NCI-H146 treated with DMSO at 0.1 percent for 48 hours (cell line): ENCODE measurements at regions not wholly inside any gene's neighbourhood (a gene's known extent, or its start where the extent isn't known, plus 50 kb on each side); places are given as distances from the start of the nearest gene placed in this dataset.
"Not testable (repeated sequence)": the region's sequence is repeated elsewhere in the genome, so short reads cannot be mapped to it uniquely, and the experiment has no call there.

Experiments used
- DNase-seq: peaks from one replicate; lab custom pipeline; 2025; ENCODE audit not compliant: unreplicated experiment; lab: John Stamatoyannopoulos, UW

DNA sequence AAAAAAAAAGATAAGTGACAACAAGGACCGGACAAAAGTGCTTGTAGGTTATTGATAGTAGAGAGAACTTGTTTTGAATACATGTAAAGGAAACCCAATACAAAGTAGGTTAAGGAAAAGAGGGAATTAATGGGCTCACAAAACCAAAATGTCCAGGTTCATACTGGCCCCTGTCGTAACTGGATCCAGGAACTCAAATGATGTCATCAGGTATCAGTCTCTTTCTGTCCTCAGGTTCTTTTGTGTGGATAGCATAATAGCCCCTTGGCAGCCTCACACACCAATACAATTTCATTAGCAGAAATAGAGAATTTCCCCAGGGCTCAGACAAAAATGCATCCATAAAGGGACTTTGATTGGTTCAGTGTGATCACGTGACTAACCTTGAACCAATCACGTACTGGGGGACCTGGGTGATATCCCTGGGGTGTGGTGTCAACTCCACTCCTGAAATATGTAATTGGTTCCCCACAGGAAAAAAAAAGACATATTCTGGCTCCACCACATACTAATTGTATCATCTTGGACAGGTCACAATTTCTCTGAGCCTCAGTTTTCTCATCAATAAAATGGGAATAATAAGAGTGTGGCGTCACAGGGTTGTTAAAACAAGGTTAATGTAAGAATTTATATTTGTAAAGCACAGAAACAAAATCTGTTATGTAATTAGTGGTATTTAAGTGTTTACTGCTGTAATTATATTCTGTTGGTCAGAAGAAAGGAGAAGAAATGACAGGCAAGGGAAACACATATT lies 174.8 kb downstream of the PDGFRA start:
- no peak for DNase-seq

DNA sequence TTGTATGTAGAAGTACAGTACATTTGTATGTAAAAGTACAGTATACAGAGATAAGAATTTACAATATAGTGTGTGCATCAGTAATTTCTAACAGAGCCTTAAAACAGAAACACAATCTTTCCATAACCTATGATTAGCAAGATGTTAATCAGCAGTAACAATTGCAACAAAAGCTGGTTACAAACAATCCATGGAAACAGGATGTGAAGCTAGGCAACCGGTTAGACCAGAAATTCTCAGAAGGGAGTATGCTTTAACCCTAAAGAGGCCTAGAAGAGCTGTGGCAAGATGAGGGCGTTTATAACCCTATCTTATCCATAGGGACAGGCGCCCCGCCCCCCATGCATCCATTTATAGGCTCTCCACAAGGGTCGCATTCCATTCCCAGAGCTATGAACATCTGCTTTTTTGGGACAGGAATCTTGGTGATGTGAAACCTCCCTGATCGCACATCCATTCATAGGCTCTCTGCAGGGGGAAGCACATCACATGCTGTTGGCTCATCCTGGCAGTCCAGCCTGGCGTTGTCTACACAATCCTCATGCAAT lies 180.3 kb downstream of the PDGFRA start:
- not testable (repeated sequence) for DNase-seq

DNA sequence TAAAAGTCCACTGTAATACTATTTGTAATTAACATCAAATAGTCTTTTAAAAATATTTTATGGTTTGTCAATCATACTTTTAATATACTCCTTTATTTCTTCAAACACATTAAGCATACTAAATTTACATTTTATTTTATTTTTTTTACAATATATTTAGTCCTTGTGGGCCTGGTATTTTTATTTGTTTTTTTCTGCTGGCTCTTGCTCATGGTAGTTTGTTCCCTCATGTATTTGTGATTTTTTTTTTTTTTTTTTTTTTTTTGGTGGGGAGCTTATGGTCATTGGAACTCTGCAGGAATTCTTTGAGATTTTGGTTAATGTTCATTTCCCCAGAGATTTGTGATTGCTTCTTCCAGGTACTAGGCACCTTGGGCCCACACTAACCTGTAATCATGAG lies 185.5 kb downstream of the PDGFRA start:
- no peak for DNase-seq

DNA sequence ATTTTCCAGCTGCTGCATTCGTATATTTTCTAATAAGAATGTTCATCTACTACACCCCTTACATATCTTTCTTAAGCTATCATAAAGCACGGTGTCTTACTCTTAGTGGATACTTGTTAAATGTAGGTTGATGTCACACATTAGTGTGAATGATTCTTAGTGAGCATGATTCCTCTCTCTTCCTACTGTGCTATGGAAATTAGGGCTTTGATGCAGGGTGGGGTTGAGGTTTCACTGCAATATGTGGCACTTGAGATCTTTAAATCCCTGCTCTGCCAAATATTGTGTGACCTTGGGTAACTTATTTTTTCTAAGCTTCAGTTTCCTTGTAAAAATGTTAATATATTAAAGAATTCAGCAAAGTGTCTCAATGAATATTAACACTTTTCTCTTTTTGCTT lies 188.4 kb downstream of the PDGFRA start:
- no peak for DNase-seq

DNA sequence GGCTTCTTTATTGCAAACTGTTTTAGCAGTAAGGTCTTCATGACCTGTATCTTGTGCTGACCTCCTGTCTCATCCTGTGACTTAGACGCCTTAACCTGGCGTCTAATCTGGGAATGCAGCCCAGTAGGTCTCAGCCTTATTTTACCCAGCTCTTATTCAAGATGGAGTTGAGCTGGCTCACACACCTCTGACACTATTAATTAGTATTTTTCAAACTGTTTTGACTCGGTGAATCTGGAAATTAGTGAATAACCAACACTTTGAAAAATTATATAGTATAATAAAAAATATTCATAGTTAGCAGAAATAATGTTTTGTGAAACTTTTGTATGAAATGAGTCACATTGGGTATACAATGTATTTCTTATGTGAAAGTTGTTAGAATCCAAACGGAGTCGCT lies 189.4 kb downstream of the PDGFRA start:
- no peak for DNase-seq

DNA sequence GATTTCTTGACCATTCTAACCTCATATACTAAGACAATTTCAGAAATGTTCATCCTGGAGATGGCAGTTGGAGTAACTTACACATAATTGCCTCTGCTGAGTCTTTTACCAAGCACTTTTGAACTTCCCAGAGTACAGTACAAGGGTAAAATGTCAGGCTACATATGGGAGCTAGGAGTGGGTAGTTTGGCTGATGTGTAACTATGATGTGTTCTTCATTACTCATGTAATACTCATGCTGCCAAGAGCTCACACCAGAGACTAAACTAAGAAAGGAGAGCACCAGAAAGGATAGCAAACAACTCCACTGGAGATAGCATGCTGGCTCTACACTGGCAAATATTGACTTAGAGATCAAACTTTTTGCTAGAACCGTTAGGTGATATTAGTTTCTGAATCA lies 194.0 kb downstream of the PDGFRA start:
- no peak for DNase-seq

DNA sequence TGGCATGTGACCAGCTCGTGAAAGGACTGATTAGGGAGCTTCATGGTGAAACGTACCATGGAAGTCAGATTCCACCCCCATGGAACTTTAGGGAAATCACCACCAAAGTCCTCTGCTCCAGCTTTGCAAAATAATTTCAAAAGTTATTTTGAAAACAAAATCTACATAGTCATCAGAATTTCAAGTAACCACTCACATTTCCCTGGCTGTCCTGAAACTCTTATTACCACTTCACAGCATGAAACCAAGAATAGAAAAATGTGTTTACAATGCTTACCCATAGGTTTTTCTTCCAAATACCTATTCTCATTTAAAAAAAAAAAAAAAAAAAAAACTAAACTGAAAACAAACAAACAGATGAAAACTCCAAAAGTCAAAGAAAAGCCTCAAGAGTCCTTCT lies 198.7 kb downstream of the PDGFRA start:
- no peak for DNase-seq

DNA sequence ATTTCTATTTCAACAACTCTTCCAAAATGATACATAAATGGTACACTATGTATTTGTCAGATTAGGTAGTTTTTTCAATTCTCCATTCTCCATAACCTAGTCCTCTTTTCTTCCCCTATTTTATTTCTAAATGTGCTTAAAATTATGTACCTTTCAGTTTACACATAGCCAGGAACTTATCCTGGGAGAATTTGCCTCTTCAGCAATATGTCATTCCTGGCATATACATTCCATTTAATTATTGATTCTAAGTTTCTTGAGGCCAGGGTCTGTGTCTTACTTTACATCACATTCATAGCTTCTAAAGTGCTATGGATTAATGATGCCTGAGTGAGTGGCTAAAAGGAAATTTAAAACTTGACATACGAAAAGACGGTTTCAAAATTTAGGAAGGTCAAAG lies 199.8 kb downstream of the PDGFRA start:
- no peak for DNase-seq

DNA sequence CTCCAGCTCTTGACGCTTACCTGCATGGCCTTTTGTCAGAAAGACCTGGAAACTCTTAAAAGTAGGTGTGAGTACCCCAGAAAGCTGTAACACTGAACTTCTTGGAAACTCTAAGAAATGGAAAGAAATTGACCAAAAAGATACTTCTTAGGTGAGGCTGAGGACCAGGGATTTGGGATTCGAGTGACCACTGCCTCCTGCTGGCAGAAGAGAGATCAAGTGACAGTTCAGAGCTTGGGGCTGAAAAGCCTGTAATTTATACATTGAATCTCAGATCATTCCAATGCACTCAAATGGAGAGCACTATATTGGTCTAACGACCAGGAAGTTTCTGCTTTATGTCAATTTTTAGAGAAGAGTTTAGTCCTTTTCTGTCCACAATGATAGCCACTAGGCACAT lies 204.6 kb downstream of the PDGFRA start:
- no peak for DNase-seq

DNA sequence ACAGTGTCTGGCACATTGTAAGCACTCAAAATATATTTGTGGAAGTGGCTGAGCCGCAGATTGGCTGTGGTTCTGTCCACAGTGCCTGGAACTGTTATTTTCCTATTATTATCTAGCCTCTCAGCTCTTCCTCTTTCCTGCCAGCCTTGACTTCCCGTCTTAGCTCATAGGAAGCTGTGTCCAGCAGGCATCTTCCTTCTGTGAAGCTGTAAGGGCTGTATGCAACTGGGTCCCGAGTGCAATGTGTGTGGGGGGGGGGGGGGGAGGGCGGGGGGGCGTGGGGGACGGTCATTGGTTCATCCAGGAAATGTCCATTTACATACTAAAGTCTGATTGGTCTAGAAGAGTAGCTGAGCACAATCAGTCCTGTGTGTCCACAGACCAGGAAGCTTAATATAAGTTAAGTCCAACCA lies 210.7 kb downstream of the PDGFRA start:
- DNase-seq, result no peak

DNA sequence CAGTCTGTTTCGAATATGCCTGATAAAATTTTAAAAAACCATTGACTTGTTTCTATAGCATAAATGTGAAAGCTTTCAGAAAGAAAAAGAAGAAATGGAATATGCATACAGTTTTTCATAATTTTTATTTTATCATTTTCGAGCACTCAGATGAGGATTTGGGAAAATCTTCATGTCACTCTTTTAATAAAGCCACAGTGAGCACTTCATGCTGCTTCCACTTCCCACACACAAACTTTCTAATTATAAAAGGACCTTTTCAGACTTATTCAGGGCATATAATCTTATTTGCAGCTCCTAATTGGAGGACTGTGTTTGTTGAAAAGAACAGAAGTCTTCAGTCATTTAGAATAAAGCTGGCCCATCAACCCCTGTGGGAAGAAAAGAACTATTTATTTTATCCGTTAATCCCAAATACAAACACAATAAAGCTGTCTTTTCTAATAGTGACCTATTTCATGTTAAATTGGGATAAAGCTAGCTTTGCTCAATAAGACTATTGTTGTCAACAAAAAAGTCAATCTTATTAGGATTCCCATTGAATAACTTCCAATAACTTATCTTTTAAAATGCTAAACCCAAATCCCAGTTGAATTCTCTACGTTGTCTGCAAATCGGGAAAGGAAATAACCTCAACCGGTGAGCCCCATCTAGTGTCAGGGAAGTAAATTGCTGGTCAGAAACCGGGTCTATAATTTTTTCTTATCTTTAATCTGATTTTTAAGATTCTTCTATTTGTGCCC lies 211.5 kb downstream of the PDGFRA start:
- DNase-seq, result no peak

DNA sequence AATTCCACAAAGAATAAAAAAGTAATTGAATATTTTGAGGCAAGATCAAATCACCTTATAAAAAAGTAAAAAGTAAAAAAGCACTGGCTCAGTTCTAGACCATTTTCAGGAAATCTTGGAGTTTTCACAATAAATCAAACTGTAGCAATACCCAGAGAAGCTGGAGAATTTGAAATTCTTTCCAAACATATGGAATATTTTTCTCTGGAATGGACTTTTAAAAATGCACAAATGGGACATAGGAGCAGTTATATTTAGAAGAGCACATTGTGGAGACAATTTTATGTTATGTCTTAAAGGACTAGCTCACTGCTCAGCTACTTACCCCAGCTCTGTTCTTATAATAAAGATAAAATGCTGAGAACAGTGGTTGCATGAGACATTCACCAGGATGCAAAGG lies 211.9 kb upstream of the KIT start:
- DNase-seq, result no peak

DNA sequence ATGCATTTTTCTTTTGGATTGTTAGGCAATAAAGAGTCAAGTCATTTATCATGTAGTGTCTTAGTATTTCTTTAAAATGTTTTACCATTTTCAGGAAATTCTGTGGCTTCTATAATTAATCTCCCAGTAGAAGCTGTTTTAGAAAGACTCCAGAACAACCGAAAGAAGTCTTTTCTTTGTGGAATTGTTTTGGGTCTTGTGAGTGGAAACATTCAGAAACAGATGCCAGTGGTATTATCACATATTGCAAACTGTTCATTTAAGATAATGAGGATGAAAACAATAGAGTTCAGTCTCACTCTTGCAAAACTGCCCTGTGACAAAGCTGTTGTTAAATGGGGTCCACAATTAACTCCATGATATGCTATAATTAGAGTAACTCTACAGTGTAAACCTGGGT lies 211.2 kb upstream of the KIT start:
- DNase-seq, result no peak

DNA sequence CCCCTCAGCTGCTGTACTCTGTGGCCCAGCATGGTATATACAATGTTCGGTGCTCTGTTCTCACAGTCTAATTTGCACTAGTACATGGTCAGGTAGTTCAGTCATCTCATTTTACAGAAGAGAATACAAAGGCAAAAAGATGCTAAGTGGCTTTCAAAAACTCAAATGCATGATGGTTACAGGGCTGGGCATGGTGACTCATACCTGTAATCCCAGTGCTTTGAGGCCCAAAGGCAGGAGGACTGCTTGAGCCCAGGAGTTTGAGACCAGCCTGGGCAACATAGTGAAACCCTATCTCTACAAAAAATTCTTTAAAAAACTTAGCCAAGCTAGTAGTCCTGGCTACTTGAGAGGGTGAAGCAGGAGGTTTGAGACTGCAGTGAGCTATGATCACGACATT lies 210.5 kb upstream of the KIT start:
- no peak for DNase-seq

DNA sequence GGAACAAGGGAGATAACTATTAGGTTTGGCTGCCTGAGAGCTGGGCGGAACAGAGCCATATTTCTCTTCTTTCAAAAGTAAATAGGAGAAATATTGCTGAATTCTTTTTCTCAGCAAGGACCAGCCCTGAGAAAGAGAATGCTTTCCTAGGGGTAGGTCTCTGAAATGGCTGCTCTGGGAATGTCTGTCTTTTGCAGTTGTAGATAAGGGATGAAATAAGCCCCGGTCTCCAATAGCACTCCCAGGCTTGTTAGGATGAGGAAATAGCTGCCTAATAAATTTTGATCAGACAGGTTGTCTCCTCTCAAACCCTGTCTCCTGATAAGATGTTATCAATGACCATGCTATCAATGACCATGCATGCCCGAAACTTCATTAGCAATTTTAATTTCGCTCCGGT lies 207.8 kb upstream of the KIT start:
- DNase-seq, result no peak

DNA sequence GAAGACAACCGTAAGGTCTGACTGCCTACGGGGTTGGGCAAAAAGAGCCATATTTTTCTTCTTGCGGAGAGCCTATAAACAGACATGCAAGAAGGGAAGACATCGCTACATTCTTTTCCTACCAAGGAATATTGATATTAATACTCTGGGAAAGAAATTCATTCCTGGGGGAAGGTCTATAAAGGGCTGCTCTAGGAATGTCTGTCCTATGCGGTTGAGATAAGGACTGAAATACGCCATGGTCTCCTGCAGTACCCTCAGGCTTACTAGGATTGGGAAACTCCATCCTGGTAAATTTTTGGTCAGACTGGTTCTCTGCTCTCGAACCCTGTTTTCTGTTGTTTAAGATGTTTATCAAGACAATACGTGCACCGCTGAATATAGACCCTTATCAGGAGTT lies 190.8 kb upstream of the KIT start:
- not testable (repeated sequence) for DNase-seq

DNA sequence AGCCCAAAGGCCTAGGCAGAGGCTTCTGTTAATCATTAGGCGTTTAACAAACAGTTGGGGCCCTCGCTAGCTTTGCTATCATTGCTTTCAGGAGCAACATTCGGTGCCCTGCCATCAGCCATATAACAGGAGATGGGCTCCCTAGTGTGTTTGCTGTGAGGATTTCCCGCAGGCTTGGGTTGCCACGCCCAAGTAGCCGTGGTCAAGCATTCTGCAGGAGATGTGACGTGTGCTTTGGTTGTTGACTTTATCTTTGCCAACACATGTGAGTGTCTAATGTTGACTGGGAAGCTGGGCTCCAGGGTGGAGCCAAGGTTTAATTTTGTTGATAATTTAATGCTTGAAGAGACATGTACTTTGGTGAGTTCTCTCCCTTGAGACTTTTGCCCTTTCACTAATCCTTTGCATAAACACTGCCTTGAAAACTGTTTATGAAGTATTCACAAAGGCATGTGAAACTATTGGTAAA lies 184.6 kb upstream of the KIT start:
- DNase-seq, result no peak

DNA sequence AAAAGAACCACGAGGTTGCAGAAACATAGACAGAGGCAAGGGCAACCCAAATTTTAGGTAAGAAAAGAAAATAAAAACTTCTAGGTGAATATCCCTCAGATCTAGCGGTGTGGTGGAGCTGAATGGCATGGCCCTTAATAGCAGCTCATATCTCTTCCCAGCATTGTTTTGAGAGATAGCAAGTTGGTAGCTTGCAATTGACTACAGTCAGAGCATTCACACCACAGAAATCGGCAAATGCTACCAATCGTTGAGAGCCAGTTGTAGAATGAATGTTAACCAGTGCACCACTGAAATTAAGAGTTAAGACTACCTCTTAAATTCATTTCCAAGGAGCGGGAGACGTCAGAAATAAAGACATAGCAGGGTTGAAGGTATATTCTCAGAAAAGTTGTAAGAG lies 184.0 kb upstream of the KIT start:
- DNase-seq, result no peak

DNA sequence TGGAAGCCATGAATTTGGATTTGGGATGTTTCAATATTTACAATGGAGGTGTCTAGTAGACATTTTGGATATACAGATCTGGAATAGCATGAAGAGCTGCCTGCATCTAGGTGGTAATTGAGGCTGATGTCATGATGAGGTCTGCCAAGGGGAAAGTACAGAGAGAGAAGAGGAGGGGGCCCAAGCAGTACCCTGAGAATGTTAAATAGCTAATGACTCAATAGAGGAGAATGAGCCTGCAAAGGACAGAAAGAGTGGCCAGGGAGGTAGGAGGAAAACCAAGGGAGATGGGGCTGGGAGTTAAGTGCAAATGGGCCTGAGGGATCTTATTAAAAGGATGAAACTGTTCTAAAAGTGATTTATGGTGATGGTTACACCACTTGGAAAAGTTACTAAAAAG lies 182.2 kb upstream of the KIT start:
- no peak for DNase-seq

DNA sequence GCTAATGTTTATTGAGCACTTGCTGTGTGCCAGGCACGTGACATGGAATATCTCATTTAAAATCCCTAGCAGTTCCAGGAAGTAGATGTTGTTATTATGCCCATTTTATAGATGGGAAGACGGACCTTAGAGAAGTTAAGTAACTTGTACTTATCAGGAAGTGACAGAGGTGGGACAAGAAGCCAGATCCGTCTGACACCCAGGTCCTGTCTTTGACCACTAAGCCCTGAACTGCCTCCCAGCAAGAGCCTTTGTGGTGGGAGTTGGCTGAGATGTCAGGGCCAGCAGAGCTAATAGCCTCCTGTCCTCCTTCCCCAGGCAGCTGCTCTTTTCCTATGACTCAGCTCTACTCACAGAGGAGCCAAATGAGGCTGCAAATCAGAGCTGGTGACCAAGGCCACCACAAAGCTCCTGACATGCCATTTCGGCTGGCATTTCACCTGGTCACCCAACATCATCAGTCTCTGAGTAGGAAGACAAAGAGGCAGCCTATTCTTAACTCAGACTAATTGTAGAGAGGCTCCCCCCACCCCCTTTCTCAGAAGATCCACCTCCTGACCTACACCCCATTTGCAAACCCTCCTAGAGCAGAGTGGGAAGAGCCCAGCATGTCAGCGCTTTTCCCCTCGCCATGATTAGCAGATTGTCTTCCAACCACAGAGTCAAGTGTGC lies 175.1 kb upstream of the KIT start:
- no peak for DNase-seq

DNA sequence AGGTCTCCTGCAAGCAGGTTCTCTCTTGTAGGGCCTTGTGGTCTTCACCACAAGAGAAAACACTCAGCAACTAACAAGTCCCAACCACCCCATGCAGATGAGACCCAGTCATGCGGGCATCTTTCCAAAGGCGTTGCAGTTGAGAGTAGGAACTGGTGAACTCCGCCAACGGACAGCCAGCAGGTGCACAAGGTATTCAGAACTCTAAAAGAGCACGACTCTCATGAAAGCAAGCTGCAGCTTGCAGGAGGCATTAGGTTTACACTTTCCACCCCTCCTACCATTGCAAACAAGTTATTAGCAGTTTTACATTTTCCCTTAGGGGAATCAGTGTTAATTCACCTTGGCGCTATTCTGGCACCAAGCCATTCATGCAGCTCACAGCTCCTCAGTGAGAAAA lies 173.4 kb upstream of the KIT start:
- peak; percentile 4 for DNase-seq

DNA sequence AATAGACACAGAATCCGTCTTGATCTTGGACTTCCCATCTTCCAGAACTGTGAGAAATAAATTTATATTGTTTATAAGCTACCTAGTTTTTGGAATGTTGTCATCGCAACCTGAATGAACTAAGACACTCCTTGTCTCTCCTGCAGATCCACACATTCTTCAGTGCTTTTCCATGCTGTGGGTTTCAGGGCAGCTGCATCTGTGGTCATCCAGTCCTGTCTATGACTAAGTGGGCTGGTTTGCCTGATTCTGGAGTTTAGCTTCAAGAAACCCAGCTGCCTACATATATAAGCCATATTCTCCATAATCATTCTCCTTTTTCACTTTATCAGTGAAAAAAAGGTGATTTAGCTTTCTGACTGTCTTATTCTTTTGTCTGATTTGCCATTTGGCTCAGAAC lies 170.3 kb upstream of the KIT start:
- DNase-seq, result no peak
